Colon (tissue), 2 donors: ENCODE measurements at regions not wholly inside any gene's neighbourhood (a gene's known extent, or its start where the extent isn't known, plus 50 kb on each side); places are given as distances from the start of the nearest gene placed in this dataset.

Source experiments
- FAIRE-seq: peaks from 2 replicates; lab custom pipeline; 2012; peaks lifted over from hg19 to GRCh38; lab: Jason Lieb, UNC
- donor health status: control.
- donor health status: control.

DNA sequence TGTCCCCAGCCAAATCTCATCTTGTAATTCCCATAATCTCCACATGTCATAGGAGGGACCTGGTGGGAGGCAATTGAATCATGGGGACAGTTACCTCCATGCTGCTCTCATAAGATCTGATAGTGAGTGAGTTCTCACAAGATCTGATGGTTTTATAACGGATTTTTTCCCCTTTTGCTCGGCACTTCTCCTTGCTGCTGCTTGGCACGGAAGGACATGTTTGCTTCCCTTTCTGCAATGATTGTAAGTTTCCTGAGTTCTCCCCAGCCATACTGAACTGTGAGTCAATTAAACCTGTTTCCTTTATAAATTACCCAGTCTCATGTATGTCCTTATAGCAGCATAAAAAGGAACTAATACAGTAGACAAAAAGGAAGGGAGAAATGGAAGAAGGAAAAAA is 76.7 kb upstream of the CCNG1 start:
- FAIRE-seq = no peak

GRCh38 chr5:163361450-163361849 is 75.9 kb upstream of the CCNG1 start:
- FAIRE-seq = no peak

- FAIRE-seq = no peak
Measured at GRCh38 chr5:163362840-163363371, 74.5 kb upstream of the CCNG1 start.

DNA sequence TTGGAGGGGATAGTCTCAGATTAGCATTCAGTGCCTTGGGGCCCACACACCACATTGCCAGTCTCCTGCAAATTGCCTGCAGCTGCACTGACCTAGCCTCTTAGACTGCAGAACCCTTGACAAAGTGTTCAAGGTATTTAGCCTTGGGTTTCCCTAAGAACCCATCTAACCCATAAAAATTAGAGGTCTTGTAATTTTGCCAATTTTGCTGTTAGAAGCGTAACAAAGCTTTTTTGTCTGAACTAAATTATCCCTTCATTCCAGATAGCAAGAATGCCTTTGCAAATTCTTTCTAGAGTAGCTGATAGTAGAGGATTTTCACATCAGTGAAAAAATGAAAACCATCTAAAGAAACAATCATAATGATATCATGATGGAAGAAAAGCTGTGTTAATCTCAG is 74.0 kb upstream of the CCNG1 start:
- FAIRE-seq = no peak

DNA sequence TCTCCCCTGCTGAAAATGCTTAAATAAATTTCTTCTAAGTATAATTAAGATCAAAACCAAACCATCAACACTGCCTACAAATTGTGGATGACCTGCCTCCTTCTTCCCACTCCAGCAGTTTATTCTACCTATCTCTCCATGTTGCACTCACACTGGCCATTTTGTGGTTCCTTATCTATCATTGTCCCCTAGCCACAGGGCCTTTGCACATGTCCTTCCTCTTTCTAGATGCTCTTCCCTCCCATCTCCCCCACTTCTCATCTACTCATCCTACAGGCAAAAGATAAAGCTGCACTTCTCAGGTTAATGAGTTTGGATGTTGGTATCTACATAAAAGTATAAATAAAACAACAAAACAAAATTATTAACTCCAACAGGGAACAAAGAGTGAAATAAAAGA is 70.6 kb upstream of the CCNG1 start:
- no peak for FAIRE-seq

GRCh38 chr5:163369776-163370385 is 67.5 kb upstream of the CCNG1 start:
- FAIRE-seq = no peak

DNA sequence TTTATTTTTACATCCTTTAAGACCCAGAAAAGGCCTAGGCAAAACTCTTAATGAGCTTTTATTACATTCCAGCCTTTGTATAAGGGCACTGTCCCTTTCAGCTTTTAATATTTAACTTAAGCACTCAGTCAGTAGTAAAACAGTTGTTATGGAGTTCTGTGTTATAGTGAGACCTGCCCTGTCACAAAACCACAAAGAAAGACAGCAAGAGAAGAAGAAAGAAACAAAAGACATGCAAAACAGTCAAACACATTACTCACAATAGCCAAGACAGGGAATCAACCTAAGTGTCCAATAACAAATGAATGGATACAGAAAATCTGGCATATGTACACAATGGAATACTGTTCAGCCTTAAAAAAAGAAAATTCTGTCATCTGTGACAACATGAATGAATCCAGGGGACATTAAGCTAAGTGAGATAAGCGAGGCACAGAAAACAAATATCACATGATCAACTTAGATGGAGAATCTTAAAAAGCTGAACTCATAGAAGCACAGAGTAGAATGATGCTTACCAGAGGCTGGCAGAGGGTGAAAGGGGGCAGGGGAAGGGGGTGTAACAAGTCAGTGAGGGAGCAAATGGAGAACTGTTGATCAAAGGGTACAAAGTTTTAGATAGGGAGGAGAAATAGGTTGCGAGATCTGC is 63.8 kb upstream of the CCNG1 start:
- FAIRE-seq = no peak

GRCh38 chr5:163377982-163378381 is 59.4 kb upstream of the CCNG1 start:
- no peak for FAIRE-seq

GRCh38 chr5:163379298-163380155 is 57.9 kb upstream of the CCNG1 start:
- FAIRE-seq = no peak

DNA sequence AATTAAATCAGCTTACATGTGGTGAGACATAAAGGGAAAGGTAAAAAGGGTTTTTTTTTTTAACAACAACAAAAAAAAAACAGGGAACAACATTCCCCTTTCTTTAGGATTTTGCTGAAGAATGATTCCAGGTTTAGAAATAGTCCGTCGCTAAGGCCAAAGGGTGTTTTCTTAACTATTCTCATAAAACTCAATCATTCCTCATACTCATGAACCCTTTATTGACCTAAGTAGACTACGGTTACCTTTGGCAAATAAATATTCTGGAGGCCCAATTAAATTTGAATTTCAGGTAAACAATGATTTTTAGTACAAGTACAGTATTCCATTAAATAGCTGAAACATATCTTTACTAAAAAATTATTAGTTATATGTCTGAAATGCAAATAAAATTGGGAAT is 55.6 kb upstream of the CCNG1 start:
- FAIRE-seq = no peak

DNA sequence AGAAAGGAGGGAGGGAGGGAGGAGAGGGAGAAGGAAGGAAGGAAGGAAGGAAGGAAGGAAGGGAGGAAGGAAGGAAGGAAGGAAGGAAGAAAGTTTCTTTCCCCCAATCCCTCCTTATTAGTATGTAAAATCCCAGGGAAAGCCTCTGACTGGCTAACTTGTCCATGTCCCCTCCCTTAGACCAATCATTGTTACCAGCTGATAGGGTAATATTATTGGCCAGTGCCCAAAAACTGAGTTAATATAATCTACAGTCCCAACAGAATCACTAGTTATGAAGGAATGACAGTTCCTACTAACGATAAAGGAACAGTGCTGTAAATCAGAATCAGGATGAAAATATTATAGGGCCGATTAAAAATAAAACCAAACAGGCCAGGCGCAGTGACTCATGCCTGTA is 53.6 kb upstream of the CCNG1 start:
- no peak for FAIRE-seq

GRCh38 chr5:163384669-163385068 is 52.7 kb upstream of the CCNG1 start:
- FAIRE-seq = no peak

DNA sequence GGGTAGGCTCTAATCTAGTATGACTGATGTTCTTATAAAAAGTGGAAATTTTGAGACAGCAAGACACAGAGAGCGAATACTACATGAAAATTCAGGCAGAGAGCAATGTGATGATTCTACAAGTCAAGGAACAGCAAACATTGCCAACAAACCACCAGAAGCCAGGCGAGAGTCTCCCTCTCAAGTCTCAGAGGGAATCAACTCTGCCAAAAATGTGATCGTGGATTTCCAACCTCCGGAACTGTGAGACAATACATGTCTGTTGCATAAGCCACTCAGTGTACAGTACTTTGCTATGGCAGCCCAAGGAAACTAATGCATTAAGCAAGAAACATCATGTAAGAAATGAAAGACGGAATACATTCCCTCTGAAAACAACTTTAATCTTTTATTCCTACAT is 52.1 kb upstream of the CCNG1 start:
- no peak for FAIRE-seq

DNA sequence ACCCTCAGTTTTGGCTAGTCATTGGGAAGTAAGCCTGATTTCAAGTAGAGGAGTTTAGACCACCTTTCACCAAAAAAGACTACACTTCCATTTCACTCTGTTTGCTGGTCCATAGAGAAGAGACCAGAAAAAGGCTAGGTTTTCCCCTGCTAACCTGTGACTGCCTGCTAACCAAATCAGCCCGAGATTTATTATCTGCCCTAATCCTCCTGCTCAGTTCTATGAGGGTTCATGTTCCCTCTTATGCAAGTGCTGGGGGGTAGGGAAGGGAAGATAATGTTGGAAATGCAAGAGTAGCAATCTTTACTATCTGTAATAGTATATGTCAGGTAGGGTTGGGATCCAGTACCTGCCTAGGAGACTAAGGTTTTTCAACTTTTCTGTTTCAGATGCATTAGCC is 51.6 kb upstream of the CCNG1 start:
- FAIRE-seq = no peak

DNA sequence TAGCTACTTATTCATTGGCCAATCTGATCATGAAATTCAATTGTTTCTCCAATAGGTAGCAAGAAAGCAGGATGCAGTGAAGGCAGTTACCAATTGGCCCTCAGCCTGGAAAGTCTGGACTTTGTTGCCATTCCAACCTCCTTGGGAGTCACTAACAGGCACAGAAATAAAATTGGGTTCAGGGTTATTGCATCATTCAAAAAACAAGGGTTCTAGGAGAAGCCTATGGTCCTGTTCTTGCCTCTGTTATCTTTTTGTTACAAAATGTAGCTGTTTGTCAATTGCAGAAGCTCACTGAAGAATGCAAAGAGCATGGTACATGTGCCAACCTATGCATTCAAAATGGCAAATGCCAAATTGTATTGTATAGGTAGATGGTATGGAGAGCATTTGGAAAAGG is 51.0 kb upstream of the CCNG1 start:
- no peak for FAIRE-seq

DNA sequence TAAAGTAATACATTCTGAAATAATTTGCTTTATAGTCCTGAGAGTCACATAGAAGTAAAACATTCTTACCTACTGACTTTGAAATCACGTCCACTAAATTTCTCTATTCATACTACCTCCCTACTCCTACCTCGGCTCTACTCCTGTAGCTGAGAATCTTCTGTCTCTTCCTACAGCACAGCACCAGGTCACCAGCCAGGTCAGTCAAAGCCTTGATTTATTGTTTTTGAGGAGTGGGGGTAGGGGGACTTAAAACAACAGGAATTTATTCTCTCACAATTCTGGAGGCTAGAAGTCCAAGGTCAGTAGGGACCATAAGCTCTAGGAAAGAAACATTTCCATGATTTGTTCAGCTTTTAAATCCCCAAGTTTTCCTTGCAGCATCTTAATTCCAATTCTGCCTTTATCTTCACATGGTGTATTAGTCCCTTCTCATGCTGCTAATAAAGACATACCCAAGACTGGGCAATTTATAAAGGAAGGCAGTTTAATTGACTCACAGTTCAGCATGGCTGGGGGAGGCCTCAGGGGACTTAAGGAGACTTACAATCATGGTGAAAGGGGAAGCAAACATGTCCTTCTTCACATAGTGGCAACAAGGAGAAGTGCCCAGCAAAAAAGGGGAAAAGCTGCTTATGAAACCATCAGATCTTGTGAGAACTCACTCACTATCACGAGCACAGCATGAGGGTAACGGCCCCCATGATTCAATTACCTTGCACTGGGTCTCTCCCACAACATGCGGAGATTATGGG is 49.6 kb upstream of the CCNG1 start:
- FAIRE-seq = no peak
